NCI-H345 treated with DMSO at 0.1 percent for 48 hours (cell line): ENCODE measurements at regions not wholly inside any gene's neighbourhood (a gene's known extent, or its start where the extent isn't known, plus 50 kb on each side); places are given as distances from the start of the nearest gene placed in this dataset.

Experiments used
- DNase-seq: peaks from one replicate; lab custom pipeline; 2025; ENCODE audit not compliant: unreplicated experiment; lab: John Stamatoyannopoulos, UW

GRCh38 chr4:156019246-156019645 is 65.6 kb upstream of the CTSO start:
- no peak for DNase-seq

DNA sequence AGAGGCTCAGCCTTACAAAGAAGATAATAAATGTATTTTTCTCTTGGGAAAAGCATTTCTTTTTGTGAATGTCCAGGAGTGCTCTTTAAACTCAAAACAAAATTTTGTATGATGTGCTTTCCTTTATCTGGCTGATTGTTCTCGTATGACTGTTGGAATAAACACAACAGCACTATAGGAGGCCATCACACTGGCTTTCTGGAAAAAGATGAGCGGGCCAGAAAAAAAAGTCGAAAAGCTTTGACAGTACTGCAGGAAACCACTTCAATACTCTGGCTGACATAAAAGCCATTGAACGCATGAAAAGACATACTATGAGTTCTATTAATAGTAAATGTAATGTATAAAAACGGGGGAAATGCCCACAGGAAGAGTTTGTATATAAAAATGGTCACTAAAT is 64.7 kb upstream of the CTSO start:
- peak; percentile 69 for DNase-seq

GRCh38 chr4:156015781-156016180 is 62.1 kb upstream of the CTSO start:
- DNase-seq = no peak

DNA sequence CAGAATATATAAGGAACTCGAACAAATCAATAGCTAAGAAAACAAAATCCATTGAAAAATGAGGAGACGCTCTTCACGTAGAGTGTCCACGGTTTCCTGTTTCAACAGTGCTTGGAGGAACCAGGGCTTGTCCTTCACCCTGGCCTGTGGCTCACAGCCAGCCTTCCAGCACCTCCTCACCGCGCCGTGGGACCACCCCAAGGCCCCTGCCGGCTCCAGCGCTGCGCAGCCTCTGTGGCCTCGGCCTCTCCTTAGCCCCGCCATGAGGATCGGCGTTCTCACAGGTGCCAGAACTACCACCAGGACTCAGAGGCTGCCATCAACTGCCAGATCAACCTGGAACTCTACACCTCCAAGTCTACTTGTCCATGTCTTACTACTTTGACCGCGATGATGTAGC is 52.5 kb upstream of the CTSO start:
- DNase-seq = no peak
